IPS-NIHi11 (cell line): ENCODE measurements at regions not wholly inside any gene's neighbourhood (a gene's known extent, or its start where the extent isn't known, plus 50 kb on each side); places are given as distances from the start of the nearest gene placed in this dataset.

Experiments
- DNase-seq: peaks from one replicate; pipeline ENCODE4 v3.0.0; 2012; ENCODE audit warnings: mixed read lengths, low spot score

DNA sequence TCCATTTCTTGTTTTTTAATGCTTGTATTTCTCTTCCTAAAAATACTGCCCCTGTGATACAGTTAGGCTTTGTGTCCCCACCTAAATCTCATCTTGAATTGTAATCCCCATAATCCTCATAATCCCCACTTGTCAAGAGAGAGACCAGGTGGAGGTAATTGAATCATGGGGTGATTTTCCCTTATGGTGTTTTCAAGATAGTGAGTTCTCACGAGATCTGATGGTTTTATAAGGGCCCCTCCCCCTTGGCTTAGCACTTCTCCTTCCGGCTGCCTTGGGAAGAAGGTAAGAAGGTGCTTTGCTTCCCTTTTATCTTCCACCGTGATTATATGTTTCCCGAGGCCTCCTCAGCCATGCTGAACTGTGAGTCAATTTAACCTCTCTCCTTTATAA, 227.4 kb downstream of the MAN2A1 start:
- no peak for DNase-seq

- no peak for DNase-seq
Observed at GRCh38 chr5:109917966-109918365, 228.2 kb downstream of the MAN2A1 start.

GRCh38 chr5:109920736-109921135, 231.0 kb downstream of the MAN2A1 start:
- no peak for DNase-seq

DNA sequence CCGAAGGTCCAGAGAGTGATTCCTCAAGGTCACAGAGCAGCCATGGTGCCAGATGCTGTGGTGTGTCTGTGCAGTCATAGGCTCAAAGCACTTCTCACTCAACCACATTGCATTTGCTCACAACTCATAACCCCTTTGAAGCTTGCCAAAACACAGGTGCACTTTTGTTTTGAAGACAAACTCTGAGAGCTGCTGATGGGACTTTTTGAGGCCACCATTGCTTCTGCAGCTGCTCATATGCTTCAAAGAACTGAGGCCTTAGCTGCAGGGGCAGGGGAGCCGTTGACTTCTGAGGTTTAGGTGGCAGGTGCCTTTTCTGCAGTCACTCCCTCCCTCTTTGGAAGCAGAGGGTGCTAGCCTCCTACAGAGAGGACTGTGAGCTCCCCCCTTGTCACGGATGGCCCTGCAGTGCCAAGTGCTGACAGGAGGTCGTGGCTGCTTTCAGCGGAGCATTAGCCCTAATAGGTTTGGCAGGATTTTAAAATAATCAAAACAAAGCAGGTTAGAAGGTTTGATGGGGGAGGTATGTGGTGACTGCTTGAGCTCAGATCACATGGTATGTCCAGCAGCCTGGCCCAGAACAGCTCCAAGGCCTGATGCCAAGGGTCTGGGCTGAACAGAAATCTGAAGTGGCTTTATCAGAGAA, 232.1 kb downstream of the MAN2A1 start:
- DNase-seq, result no peak

- no peak for DNase-seq
Observed at GRCh38 chr5:109922381-109922995, 232.8 kb downstream of the MAN2A1 start.

DNA sequence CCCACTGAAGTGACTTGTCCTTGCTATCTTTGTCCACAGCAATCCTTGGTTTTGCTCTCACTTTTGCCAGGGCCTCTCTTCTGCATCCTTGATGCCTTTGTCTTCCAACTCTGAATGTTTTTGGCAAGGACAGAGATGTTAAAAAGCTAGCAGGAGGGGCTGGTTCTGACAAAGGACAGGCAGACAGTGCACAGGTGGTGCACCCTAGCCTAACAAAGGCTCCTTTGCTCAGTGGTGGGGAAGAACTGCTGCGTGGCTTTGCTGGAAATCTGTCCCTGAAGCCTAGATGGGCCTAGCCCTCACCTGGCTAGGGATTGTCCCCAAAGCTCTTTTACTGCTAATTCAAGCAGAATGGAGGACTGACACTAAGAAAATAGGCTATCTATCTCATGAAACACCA, 233.5 kb downstream of the MAN2A1 start:
- DNase-seq, result no peak

DNA sequence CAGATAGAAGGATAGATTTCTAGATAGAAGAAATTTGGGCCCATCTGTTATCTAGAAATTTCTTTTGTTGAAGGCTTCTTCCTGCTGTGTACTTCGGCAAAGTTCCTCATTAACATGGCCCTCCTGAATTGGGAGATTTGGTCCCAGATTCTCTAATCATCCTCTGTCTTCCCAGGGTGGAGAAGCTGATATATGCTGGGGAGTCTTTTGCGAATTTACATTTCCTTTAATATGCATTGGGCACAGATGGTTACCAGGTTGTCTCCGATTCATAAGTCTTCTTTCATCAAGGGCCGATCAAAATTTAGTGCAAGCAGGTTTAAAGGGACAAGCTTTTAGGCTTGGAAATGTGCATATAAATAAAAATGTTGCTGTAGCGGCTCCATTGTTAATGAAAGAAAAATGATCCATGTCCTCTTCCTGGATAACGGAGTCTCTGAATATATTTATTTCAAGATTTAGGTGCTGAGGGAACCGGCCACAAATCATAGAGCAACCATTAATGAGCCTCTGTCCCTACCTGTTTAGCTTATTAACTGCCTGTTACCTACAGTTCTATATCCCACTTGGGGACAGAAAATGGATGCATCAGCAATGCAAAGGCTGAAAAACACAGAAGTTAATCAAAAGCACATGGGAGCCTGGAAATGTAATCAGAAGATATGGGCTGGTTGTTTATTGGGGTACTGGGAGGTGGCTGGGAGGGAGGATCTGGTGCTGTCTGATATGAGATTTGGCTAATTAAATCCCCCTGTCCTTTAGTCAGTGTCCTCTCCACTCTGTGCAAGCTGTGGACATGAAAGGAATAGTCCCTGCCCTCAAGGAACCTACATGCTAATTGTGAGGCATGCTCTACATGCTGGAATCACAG, 234.7 kb downstream of the MAN2A1 start:
- no peak for DNase-seq

DNA sequence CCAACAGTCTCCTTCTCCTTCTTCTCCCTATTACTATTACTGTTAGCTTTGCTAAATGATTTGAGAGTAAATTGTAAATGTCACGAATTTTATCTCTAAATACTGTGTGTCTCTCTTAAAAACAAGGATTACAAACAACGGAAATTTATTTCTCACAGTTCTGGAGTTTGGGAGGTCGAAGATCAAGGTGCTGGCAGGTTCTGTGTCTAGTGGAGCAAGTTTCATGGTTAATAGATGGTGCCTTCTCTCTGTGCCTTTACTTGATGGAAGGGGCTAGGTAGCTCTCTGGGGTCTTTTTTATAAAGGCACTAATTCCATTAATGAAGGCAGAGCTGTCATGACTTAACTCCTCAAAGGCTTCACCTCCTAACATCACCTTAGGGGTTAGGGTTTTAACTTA, 237.9 kb downstream of the MAN2A1 start:
- DNase-seq, result no peak

GRCh38 chr5:109928046-109928445, 238.3 kb downstream of the MAN2A1 start:
- DNase-seq, result no peak

GRCh38 chr5:109928811-109929210, 239.1 kb downstream of the MAN2A1 start:
- no peak for DNase-seq

- DNase-seq, result no peak
Observed at GRCh38 chr5:109929376-109929775, 239.6 kb downstream of the MAN2A1 start.

GRCh38 chr5:109929911-109930310, 240.2 kb downstream of the MAN2A1 start:
- DNase-seq, result no peak

GRCh38 chr5:109931049-109931780, 241.5 kb downstream of the MAN2A1 start:
- DNase-seq, result no peak

GRCh38 chr5:109935833-109936490, 246.2 kb downstream of the MAN2A1 start:
- DNase-seq, result no peak

DNA sequence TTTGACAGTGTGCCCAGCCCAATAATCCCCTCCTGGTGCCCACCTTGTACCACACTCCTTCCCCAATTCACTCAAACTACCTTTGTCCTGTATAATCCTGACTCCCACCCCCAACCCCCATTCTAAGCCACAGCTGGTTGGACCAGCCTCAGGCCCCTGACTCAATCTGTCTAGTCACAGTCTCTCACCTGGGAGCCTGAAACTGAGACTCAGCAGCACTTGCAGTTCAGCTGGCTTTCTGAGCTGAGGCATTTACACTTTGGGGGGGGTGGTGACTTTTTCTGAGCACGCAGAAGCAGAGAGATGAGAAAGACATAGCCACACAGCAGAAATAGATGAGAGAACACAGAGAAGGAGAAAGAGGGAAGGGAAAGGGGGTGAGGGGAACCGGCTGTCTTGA, 247.3 kb downstream of the MAN2A1 start:
- DNase-seq, result no peak

GRCh38 chr5:109937951-109938350, 248.2 kb downstream of the MAN2A1 start:
- no peak for DNase-seq

- DNase-seq, result no peak
Observed at GRCh38 chr5:109938453-109938852, 248.7 kb downstream of the MAN2A1 start.

DNA sequence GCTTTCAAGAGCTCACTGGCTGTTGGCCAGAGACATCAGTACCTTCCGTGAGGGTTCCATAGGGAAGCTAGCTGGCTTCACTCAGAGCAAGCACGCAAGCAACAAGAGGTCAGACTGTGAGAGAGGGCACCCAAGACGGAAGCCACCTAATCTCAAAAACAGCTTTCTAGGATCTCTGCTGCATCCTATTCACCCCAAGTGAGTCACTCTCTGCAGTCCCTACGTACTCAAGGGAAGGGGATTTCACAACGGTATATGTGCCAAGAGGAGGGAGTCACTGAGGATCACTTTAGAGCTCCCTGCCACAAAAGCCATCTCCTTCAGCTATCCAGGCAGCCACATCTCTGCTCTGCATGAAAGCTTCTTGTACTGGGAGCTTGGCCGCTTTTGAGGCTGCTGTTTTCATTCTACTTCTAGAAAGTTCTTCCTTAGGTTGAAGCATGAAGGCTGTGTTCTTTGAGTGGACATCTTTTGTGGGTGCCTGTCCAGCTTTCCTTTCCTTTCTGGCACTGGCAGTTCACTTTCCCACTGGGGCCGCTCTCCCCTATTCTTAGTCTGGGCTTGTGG, 249.5 kb downstream of the MAN2A1 start:
- no peak for DNase-seq

- no peak for DNase-seq
Observed at GRCh38 chr5:109942646-109943045, 252.9 kb downstream of the MAN2A1 start.

DNA sequence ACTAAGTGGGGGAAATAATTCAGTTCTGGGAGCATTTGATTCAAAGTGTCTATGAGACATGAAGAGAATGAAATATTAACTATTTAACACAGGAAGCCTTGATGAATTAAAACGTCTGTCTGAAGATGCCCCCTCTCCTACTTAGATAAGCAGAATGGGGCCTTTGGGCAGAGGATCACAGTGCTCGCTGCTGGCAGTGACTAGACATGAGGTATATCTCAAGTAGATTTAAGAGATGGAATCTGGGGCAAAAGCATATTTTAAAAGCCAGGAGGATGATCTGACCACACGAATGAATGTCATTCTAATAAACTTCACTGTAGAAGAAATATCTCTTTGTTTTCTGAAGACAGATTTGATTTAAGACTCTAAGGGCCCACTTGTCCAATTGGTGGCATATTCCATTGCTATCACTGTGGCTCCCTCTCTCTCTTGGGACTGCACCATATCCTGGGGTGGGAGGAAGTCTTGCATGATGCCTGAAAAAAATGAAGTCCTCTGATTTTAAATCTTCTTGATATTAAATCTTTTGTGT, 254.0 kb downstream of the MAN2A1 start:
- no peak for DNase-seq

- no peak for DNase-seq
Observed at GRCh38 chr5:109944461-109944860, 254.7 kb downstream of the MAN2A1 start.
